Gastrocnemius medialis (tissue), 4 donors: ENCODE measurements at regions not wholly inside any gene's neighbourhood (a gene's known extent, or its start where the extent isn't known, plus 50 kb on each side); places are given as distances from the start of the nearest gene placed in this dataset.

Experiments
- CTCF ChIP-seq, 5 experiments: fragments of 450-650 bp in 3 of 5; fragments of 200-600 bp in 2 of 5; sonication (generic) in 2 of 5; IDR thresholded peaks in 4 of 5; conservative IDR thresholded peaks in 1 of 5; 1 replicate in 4 of 5; 2 replicates in 1 of 5; pipeline ENCODE4 v1.5.1; 2016 to 2019; ENCODE audit warnings: antibody characterized with exemption in 5 of 5, mild to moderate bottlenecking in 3 of 5, moderate library complexity in 3 of 5
- POLR2A ChIP-seq, 2 donors: fragments of 450-650 bp; IDR thresholded peaks; one replicate each; pipeline ENCODE4 v1.6.1; 2017; ENCODE audit warnings: antibody characterized with exemption in 2 of 2, mild to moderate bottlenecking in 2 of 2, moderate library complexity in 2 of 2

- no peak for TF ChIP-seq CTCF (IDR thresholded peaks at IDR 0.05 in 4 of 5, conservative IDR thresholded peaks at IDR 0.05 in 1 of 5)
- no peak for TF ChIP-seq POLR2A (IDR thresholded peaks at IDR 0.05)
Measured at GRCh38 chr2:237195396-237196120, 109.9 kb downstream of the COPS8 start.
